Endothelial cell (in vitro differentiated cells): ENCODE measurements at regions not wholly inside any gene's neighbourhood (a gene's known extent, or its start where the extent isn't known, plus 50 kb on each side); places are given as distances from the start of the nearest gene placed in this dataset.

Source experiments
- DNase-seq: peaks from one replicate; pipeline ENCODE4 v3.0.0; 2021; ENCODE audit warnings: low spot score
- H3K27ac Mint-ChIP-seq: one replicate; pipeline ENCODE4 v1.8.0; 2021; ENCODE audit warnings: mixed read lengths, inconsistent platforms; ENCODE audit not compliant: unreplicated experiment
- H3K27me3 Mint-ChIP-seq: one replicate; pipeline ENCODE4 v1.8.0; 2021; ENCODE audit warnings: mild to moderate bottlenecking, moderate library complexity, mixed read lengths, inconsistent platforms; ENCODE audit not compliant: unreplicated experiment
- H3K36me3 Mint-ChIP-seq: one replicate; pipeline ENCODE4 v1.8.0; 2021; ENCODE audit warnings: mild to moderate bottlenecking, low read depth, mixed read lengths, inconsistent platforms; ENCODE audit not compliant: unreplicated experiment
- H3K4me1 Mint-ChIP-seq: one replicate; pipeline ENCODE4 v1.8.0; 2021; ENCODE audit warnings: mild to moderate bottlenecking, mixed read lengths, inconsistent platforms; ENCODE audit not compliant: unreplicated experiment
- H3K4me3 Mint-ChIP-seq: one replicate; pipeline ENCODE4 v1.8.0; 2021; ENCODE audit warnings: mild to moderate bottlenecking, mixed read lengths, inconsistent platforms; ENCODE audit not compliant: unreplicated experiment
- H3K9me3 Mint-ChIP-seq: one replicate; pipeline ENCODE4 v1.8.0; 2021; ENCODE audit warnings: mixed read lengths, inconsistent platforms; ENCODE audit not compliant: unreplicated experiment
- CTCF ChIP-seq: fragments of 200-600 bp; sonication (generic); IDR thresholded peaks from one replicate; pipeline ENCODE4 v1.5.0; 2021; ENCODE audit warnings: antibody characterized with exemption; ENCODE audit not compliant: unreplicated experiment

GRCh38 chrX:6472652-6473342, 62.1 kb downstream of the VCX3A start:
- no peaks in the 10 kb centered on the region for H3K36me3 Mint-ChIP-seq
- DNase-seq: no peak
- H3K27ac Mint-ChIP-seq: no peak overlapping the region
- H3K27me3 Mint-ChIP-seq: no peaks in the 10 kb centered on the region
- TF ChIP-seq CTCF: no peak
- no peak overlapping the region for H3K4me3 Mint-ChIP-seq
- H3K4me1 Mint-ChIP-seq: no peaks in the 10 kb centered on the region
- H3K9me3 Mint-ChIP-seq: no peaks in the 10 kb centered on the region

DNA sequence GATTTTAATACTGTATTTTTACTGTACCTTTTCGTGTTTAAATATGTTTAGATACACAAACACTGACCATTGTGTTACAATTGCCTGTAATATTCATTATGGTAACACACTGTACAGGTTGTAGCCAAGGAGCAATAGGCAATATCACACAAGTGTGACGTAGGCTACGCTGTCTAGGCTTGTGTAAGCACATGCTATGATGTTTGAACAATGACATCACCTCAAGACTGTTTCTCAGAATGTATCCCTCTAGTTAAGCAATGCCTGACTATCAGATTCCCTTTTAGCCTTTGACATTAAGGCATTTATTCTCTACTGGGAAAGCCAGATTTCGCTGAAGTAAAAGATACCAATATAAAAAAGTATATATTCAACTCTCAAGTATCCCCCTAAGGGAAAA, 66.2 kb downstream of the VCX3A start:
- Mint-ChIP-seq H3K27ac (no peak overlapping the region), H3K36me3 (no peaks in the 10 kb centered on the region), H3K4me1 (no peaks in the 10 kb centered on the region), H3K27me3 (no peaks in the 10 kb centered on the region), H3K9me3 (no peaks in the 10 kb centered on the region), H3K4me3 (no peak overlapping the region)
- TF ChIP-seq CTCF: no peak
- DNase-seq: no peak

- no peaks in the 10 kb centered on the region for H3K27me3 Mint-ChIP-seq
- DNase-seq: no peak
- H3K36me3 Mint-ChIP-seq: no peaks in the 10 kb centered on the region
- no peak for TF ChIP-seq CTCF
- no peaks in the 10 kb centered on the region for H3K9me3 Mint-ChIP-seq
- no peaks in the 10 kb centered on the region for H3K4me1 Mint-ChIP-seq
- no peak overlapping the region for H3K4me3 Mint-ChIP-seq
- H3K27ac Mint-ChIP-seq: no peak overlapping the region
These were observed 69.2 kb downstream of the VCX3A start for GRCh38 chrX:6465756-6466155.

- no peak overlapping the region for H3K27ac Mint-ChIP-seq
- no peaks in the 10 kb centered on the region for H3K36me3 Mint-ChIP-seq
- H3K27me3 Mint-ChIP-seq: no peaks in the 10 kb centered on the region
- DNase-seq: no peak
- no peak overlapping the region for H3K4me3 Mint-ChIP-seq
- TF ChIP-seq CTCF: no peak
- H3K4me1 Mint-ChIP-seq: no peaks in the 10 kb centered on the region
- H3K9me3 Mint-ChIP-seq: no peaks in the 10 kb centered on the region
These were observed 70.2 kb downstream of the VCX3A start for GRCh38 chrX:6464726-6465125.

DNA sequence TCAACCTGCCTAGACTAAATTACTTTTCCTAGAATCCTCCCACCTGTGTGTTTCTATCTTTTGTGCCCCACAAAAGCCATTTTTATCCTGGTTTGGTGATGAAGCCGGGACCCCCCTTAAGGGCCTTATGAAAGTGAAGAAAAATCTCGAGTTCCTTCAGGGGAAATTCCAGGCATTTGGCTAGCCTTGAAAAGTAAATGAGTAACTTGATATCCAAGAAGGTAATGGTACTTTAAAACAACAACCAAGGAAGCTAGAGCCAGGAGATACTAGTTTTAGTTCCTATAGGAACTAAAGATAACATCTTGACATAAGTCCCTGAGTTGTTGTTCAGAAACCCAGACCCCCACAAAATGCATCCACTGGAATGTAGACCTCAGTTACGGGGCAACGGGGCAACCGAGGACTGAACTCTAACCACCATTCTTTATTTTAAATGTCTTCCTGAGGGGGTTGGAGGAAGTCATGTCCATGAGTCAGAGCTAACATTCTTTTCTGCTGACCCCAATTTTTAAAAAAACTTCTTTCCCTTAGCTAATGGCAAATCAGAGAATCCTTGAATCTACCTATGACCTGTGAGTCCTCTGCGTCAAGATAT, 73.9 kb downstream of the VCX3A start:
- Mint-ChIP-seq H3K27ac (no peak overlapping the region), H3K36me3 (no peaks in the 10 kb centered on the region), H3K27me3 (no peaks in the 10 kb centered on the region), H3K4me3 (no peak overlapping the region), H3K4me1 (no peaks in the 10 kb centered on the region), H3K9me3 (no peaks in the 10 kb centered on the region)
- TF ChIP-seq CTCF: no peak
- DNase-seq: no peak
